ENCODE measurements at regions not wholly inside any gene's neighbourhood (a gene's known extent, or its start where the extent isn't known, plus 50 kb on each side); places are given as distances from the start of the nearest gene placed in this dataset.

DNA sequence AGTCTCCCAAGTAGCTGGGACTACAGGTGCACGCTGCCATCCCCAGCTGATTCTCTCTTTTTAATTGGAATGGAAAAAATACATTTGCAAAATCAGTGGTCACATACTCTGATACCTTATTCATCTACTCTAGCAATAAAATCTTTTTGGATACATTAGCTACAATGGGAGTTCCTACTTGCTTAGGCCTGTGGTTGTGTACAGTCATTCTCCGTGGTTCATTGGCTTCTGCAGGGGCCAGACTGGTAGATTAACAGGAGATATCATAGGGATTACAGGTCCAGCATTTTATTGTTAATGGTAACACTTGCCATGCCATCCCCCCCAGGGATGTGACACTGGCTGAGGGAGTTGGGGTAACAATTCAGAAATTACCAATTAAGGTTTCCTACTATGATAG is 140.0 kb downstream of the ADAMTS15 start:
- TF ChIP-seq, protein P1, sequence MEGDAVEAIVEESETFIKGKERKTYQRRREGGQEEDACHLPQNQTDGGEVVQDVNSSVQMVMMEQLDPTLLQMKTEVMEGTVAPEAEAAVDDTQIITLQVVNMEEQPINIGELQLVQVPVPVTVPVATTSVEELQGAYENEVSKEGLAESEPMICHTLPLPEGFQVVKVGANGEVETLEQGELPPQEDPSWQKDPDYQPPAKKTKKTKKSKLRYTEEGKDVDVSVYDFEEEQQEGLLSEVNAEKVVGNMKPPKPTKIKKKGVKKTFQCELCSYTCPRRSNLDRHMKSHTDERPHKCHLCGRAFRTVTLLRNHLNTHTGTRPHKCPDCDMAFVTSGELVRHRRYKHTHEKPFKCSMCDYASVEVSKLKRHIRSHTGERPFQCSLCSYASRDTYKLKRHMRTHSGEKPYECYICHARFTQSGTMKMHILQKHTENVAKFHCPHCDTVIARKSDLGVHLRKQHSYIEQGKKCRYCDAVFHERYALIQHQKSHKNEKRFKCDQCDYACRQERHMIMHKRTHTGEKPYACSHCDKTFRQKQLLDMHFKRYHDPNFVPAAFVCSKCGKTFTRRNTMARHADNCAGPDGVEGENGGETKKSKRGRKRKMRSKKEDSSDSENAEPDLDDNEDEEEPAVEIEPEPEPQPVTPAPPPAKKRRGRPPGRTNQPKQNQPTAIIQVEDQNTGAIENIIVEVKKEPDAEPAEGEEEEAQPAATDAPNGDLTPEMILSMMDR (IDR thresholded peaks at IDR 0.05 in 4 of 5, conservative IDR thresholded peaks at IDR 0.05 in 1 of 5): no peak
- TF ChIP-seq POLR2A (IDR thresholded peaks at IDR 0.05): no peak

Measured in gastrocnemius medialis (tissue), 4 donors.